HepG2 (cell line): ENCODE measurements at regions not wholly inside any gene's neighbourhood (a gene's known extent, or its start where the extent isn't known, plus 50 kb on each side); places are given as distances from the start of the nearest gene placed in this dataset.

Experiments
- ATAC-seq: fragments of 200-7000 bp; cut with Tn5 transposase; 3 replicates; pipeline ENCODE4 v1.9.1; 2020; ENCODE audit warnings: mild to moderate bottlenecking, moderate library complexity
- BruUV-seq: library from RNA; stranded (reverse); fragments of 400-500 nt; replicated peaks from 2 replicates; lab custom pipeline; 2021; lab: Mats Ljungman, UMichigan
- CTCF ChIA-PET: fragments of 300-600 bp; formaldehyde crosslinking; extraction: SDS; loops from one replicate; lab custom pipeline; 2021; ENCODE audit warnings: low total read pairs, inconsistent platforms, low intra/inter-chr PET ratio; lab: Yijun Ruan, JAX
- POLR2A ChIA-PET: fragments of 350-600 bp; sonication (Branson Sonifier 250); formaldehyde crosslinking; loops from one replicate; lab custom pipeline; 2020; ENCODE audit warnings: antibody characterized with exemption, inconsistent platforms; lab: Yijun Ruan, JAX
- DNase-seq: peaks from one replicate; pipeline ENCODE4 v3.0.0-alpha.2; 2015; ENCODE audit warnings: low spot score
- FAIRE-seq: peaks from 3 replicates; lab custom pipeline; 2011; peaks lifted over from hg19 to GRCh38; lab: Jason Lieb, UNC
- H2AFZ ChIP-seq: one replicate; pipeline ENCODE4 v1.6.1; 2011; ENCODE audit warnings: low read length, inconsistent platforms
- H3K27ac ChIP-seq: fragments of 300-600 bp; 3 replicates; pipeline ENCODE4 v1.8.0; 2011; ENCODE audit warnings: mixed run types, mild to moderate bottlenecking, mixed read lengths, low read length, inconsistent platforms; ENCODE audit not compliant: insufficient read depth; ENCODE audit errors: extremely low read length
- H3K27me3 ChIP-seq, 2 experiments: fragments of 200-600 bp in 1 of 2; 2 replicates in 1 of 2; 3 replicates in 1 of 2; pipeline versions ENCODE4 v1.6.0 to v1.8.0; 2011; ENCODE audit warnings: low read length in 2 of 2, mild to moderate bottlenecking in 2 of 2, moderate library complexity in 2 of 2, inconsistent platforms in 1 of 2; ENCODE audit not compliant: insufficient read depth in 2 of 2, control insufficient read depth in 1 of 2
- H3K36me3 ChIP-seq, 2 experiments: fragments of 200-600 bp in 1 of 2; replicated peaks in 1 of 2; 2 replicates in 1 of 2; 3 replicates in 1 of 2; pipeline versions ENCODE4 v1.5.1 to v1.8.0; 2011; ENCODE audit warnings: low read length in 2 of 2, inconsistent platforms in 1 of 2; ENCODE audit not compliant: insufficient read depth in 2 of 2, control insufficient read depth in 1 of 2
- H3K4me1 ChIP-seq: 2 replicates; pipeline ENCODE4 v1.5.1; 2012; ENCODE audit warnings: low read length, inconsistent platforms; ENCODE audit not compliant: insufficient read depth
- H3K4me2 ChIP-seq: 2 replicates; pipeline ENCODE4 v1.6.0; 2011; ENCODE audit warnings: low read depth, low read length, inconsistent platforms
- H3K4me3 ChIP-seq, 3 experiments: fragments of 200-600 bp in 1 of 3; sonication (generic), shearing (Covaris generic) in 1 of 3; replicated peaks in 1 of 3; 2 replicates each; pipeline ENCODE4 v1.5.1; 2011 to 2016; ENCODE audit warnings: low read length in 3 of 3, inconsistent platforms in 2 of 3, low read depth in 2 of 3, mild to moderate bottlenecking in 2 of 3, control low read depth in 1 of 3, mixed read lengths in 1 of 3; ENCODE audit not compliant: insufficient read depth in 1 of 3
- H3K79me2 ChIP-seq: one replicate; pipeline ENCODE4 v1.6.1; 2011; ENCODE audit warnings: low read length, inconsistent platforms; ENCODE audit not compliant: insufficient read depth
- H3K9ac ChIP-seq: 2 replicates; pipeline ENCODE4 v1.6.0; 2011; ENCODE audit warnings: mild to moderate bottlenecking, low read depth, low read length, inconsistent platforms; ENCODE audit not compliant: insufficient read depth
- H3K9me3 ChIP-seq: 2 replicates; pipeline ENCODE4 v1.5.1; 2012; ENCODE audit warnings: mild to moderate bottlenecking, low read length
- H4K20me1 ChIP-seq: 2 replicates; pipeline ENCODE4 v1.6.0; 2011; ENCODE audit warnings: inconsistent platforms, mild to moderate bottlenecking, low read length, moderate library complexity; ENCODE audit not compliant: insufficient read depth
- CCDC6 ChIP-seq: sonication (generic); formaldehyde crosslinking; IDR thresholded peaks from 2 replicates; pipeline ENCODE4 v1.8.1; 2022; ENCODE audit warnings: mild to moderate bottlenecking, missing genetic modification reagents, moderate library complexity
- HIVEP1 ChIP-seq: sonication (generic); formaldehyde crosslinking; IDR thresholded peaks from 2 replicates; pipeline ENCODE4 v1.4.0; 2020; ENCODE audit warnings: mild to moderate bottlenecking, missing genetic modification reagents
- HMG20B ChIP-seq: conservative IDR thresholded peaks from 2 replicates; pipeline ENCODE4 v1.6.1; 2016; ENCODE audit warnings: missing genetic modification reagents, missing compliant biosample characterization
- NR0B2 ChIP-seq: sonication (generic); formaldehyde crosslinking; IDR thresholded peaks from 2 replicates; pipeline ENCODE4 v1.4.0; 2020; ENCODE audit warnings: mild to moderate bottlenecking, missing genetic modification reagents
- RBAK ChIP-seq: sonication (generic); formaldehyde crosslinking; IDR thresholded peaks from 2 replicates; pipeline ENCODE4 v1.5.1; 2020; ENCODE audit warnings: mild to moderate bottlenecking, missing genetic modification reagents
- RBFOX2 ChIP-seq: fragments of 200-400 bp; formaldehyde crosslinking; IDR thresholded peaks from 2 replicates; pipeline ENCODE4 v1.6.1; 2017; ENCODE audit warnings: low read depth, mild to moderate bottlenecking, low read length
- RORA ChIP-seq: sonication (generic); formaldehyde crosslinking; IDR thresholded peaks from 2 replicates; pipeline ENCODE4 v1.5.0; 2020; ENCODE audit warnings: mild to moderate bottlenecking, missing genetic modification reagents, moderate library complexity
- SMARCC2 ChIP-seq: fragments of 450-650 bp; IDR thresholded peaks from 2 replicates; pipeline ENCODE4 v1.6.1; 2017; ENCODE audit warnings: antibody characterized with exemption, mild to moderate bottlenecking
- SNAPC2 ChIP-seq: sonication (generic); formaldehyde crosslinking; IDR thresholded peaks from 2 replicates; pipeline ENCODE4 v1.8.1; 2022; ENCODE audit warnings: mild to moderate bottlenecking, missing genetic modification reagents
- SP1 ChIP-seq, 2 experiments: fragments of 450-650 bp in 1 of 2; sonication (generic) in 1 of 2; formaldehyde crosslinking in 1 of 2; IDR thresholded peaks; 2 replicates each; pipeline versions ENCODE4 v1.4.0 to v1.6.1; 2016 to 2020; ENCODE audit warnings: missing genetic modification reagents in 1 of 2
- TSC22D2 ChIP-seq: sonication (generic); formaldehyde crosslinking; IDR thresholded peaks from 2 replicates; pipeline ENCODE4 v1.5.1; 2020; ENCODE audit warnings: missing genetic modification reagents, mild to moderate bottlenecking, borderline replicate concordance
- ZKSCAN1 ChIP-seq: fragments of 150-350 bp; IDR thresholded peaks from 2 replicates; pipeline ENCODE4 v1.6.1; 2014; ENCODE audit warnings: low read length
- ZNF292 ChIP-seq: sonication (generic); formaldehyde crosslinking; IDR thresholded peaks from 2 replicates; pipeline ENCODE4 v1.8.1; 2022; ENCODE audit warnings: mild to moderate bottlenecking, low read depth, missing genetic modification reagents, borderline replicate concordance
- ZNF557 ChIP-seq: sonication (generic); formaldehyde crosslinking; IDR thresholded peaks from 2 replicates; pipeline ENCODE4 v1.4.0; 2020; ENCODE audit warnings: missing genetic modification reagents
- WGBS: methylation state at CpG from one replicate; pipeline ENCODE4 v1.1.6; 2017; ENCODE audit warnings: low lambda C conversion rate; 5-methylcytosine and 5-hydroxymethylcytosine counted together
- in situ Hi-C: cut with HindIII; loops from 2 replicates; pipeline ENCODE4 v1.10.0; 2017; ENCODE audit warnings: low pct_unique_long_range_greater_than_20kb; ENCODE audit not compliant: extremely low pct_ligation_motif_present
- intact Hi-C: fragments of 100-400 bp; cut with micrococcal nuclease; formaldehyde crosslinking; loops from one replicate; pipeline ENCODE4 v1.10.0; 2022; ENCODE audit not compliant: unreplicated experiment
- TF ChIP-seq, protein P1 (sequence below): IDR thresholded peaks from 2 replicates; pipeline ENCODE4 v1.6.1; 2016; ENCODE audit warnings: mild to moderate bottlenecking, missing biosample characterization, missing genetic modification reagents
- TF ChIP-seq, protein P2 (sequence below): sonication (generic); formaldehyde crosslinking; IDR thresholded peaks from 2 replicates; pipeline ENCODE4 v1.4.0; 2020; ENCODE audit warnings: missing genetic modification reagents, borderline replicate concordance
- TF ChIP-seq, protein P3 (sequence below): sonication (generic); formaldehyde crosslinking; IDR thresholded peaks from 2 replicates; pipeline ENCODE4 v1.8.0; 2022; ENCODE audit warnings: missing genetic modification reagents, low read depth, mild to moderate bottlenecking, borderline replicate concordance
- TF ChIP-seq, protein P4 (sequence below), 2 experiments: fragments of 450-650 bp in 1 of 2; sonication (generic) in 1 of 2; formaldehyde crosslinking; IDR thresholded peaks; 2 replicates each; pipeline versions ENCODE4 v1.5.0 to v1.8.0; 2020 to 2022; ENCODE audit warnings: mild to moderate bottlenecking in 1 of 2, missing genetic modification reagents in 1 of 2

DNA sequence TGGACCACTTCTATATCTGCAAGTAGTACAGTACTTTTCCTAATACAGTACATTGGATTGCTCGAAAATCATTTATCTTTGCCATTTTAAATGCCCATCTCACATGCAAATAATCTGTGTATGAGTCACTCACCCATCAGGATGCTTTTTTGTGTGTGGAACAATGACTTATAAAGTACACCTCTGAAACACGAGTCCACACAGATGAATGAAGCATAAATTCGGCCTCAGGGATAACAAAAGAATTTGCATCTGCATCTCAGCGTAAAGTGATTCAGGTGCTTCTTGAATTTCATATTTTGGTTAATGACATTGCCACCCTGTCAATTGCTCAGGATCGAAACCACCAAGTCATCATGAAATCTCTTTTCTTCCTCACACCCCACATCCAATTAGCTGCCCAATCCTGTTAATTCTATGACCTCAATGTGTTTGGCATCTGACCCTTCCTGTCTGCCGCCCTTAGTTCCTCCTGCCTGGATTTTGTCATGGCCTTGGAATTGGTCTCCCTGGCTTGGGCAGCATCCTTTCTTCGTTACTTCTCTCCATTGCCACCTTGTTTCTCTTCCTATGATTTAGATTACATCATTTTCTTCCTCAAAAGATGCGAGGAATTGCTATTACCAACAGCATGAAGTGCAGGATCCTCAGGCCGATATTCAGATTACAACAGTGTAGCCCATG lies 161.6 kb upstream of the MID1 start:
- Histone ChIP-seq H3K27ac (no peak overlapping the region), H3K4me3 (no peak overlapping the region), H3K36me3 (no peaks in the 10 kb centered on the region), H3K79me2 (no peaks in the 10 kb centered on the region), H3K4me2 (no peak overlapping the region), H3K9me3 (no peaks in the 10 kb centered on the region), H3K27me3 (no peaks in the 10 kb centered on the region), H3K4me1 (no peaks in the 10 kb centered on the region), H3K9ac (no peak overlapping the region), H2AFZ (no peak overlapping the region), H4K20me1 (no peaks in the 10 kb centered on the region)
- no TSS peak for BruUV-seq
- no peak for DNase-seq
- intact Hi-C loops: loop anchor here (5.0 kb wide), 1 partner anchor 185 kb away; no protein-coding TSS in a partner anchor
- CTCF ChIA-PET: no interaction called here
- TF ChIP-seq SP1 (IDR thresholded peaks at IDR 0.05): no peak
- no peak for TF ChIP-seq SP1 (CRISPR knock-in tag; IDR thresholded peaks at IDR 0.05)
- TF ChIP-seq, protein P1, sequence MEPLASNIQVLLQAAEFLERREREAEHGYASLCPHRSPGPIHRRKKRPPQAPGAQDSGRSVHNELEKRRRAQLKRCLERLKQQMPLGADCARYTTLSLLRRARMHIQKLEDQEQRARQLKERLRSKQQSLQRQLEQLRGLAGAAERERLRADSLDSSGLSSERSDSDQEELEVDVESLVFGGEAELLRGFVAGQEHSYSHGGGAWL (CRISPR knock-in tag): no peak
- TF ChIP-seq, protein P2, sequence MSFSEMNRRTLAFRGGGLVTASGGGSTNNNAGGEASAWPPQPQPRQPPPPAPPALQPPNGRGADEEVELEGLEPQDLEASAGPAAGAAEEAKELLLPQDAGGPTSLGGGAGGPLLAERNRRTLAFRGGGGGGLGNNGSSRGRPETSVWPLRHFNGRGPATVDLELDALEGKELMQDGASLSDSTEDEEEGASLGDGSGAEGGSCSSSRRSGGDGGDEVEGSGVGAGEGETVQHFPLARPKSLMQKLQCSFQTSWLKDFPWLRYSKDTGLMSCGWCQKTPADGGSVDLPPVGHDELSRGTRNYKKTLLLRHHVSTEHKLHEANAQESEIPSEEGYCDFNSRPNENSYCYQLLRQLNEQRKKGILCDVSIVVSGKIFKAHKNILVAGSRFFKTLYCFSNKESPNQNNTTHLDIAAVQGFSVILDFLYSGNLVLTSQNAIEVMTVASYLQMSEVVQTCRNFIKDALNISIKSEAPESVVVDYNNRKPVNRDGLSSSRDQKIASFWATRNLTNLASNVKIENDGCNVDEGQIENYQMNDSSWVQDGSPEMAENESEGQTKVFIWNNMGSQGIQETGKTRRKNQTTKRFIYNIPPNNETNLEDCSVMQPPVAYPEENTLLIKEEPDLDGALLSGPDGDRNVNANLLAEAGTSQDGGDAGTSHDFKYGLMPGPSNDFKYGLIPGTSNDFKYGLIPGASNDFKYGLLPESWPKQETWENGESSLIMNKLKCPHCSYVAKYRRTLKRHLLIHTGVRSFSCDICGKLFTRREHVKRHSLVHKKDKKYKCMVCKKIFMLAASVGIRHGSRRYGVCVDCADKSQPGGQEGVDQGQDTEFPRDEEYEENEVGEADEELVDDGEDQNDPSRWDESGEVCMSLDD (CRISPR knock-in tag): no peak
- TF ChIP-seq, protein P3, sequence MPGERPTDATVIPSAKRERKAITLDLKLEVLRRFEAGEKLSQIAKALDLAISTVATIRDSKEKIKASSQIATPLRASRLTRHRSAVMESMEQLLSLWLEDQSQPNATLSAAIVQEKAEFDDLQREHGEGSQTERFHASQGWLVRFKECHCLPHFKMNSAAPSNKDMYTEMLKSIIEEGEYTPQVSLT: no peak
- no peak for TF ChIP-seq SNAPC2 (CRISPR knock-in tag)
- TF ChIP-seq CCDC6 (CRISPR knock-in tag): no peak
- no peak for TF ChIP-seq TSC22D2 (CRISPR knock-in tag)
- TF ChIP-seq ZKSCAN1: no peak
- TF ChIP-seq HIVEP1 (CRISPR knock-in tag): no peak
- TF ChIP-seq SMARCC2: no peak
- TF ChIP-seq NR0B2 (CRISPR knock-in tag): no peak
- TF ChIP-seq RORA (CRISPR knock-in tag): no peak
- TF ChIP-seq ZNF557 (CRISPR knock-in tag): no peak
- TF ChIP-seq, protein P4, sequence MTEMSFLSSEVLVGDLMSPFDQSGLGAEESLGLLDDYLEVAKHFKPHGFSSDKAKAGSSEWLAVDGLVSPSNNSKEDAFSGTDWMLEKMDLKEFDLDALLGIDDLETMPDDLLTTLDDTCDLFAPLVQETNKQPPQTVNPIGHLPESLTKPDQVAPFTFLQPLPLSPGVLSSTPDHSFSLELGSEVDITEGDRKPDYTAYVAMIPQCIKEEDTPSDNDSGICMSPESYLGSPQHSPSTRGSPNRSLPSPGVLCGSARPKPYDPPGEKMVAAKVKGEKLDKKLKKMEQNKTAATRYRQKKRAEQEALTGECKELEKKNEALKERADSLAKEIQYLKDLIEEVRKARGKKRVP (CRISPR knock-in tag; IDR thresholded peaks at IDR 0.05): no peak
- TF ChIP-seq HMG20B (CRISPR knock-in tag): no peak
- no peak for TF ChIP-seq RBFOX2
- no peak for TF ChIP-seq ZNF292
- TF ChIP-seq RBAK (CRISPR knock-in tag): no peak
- in situ Hi-C loops: no loop called here
- no peak for ATAC-seq
- POLR2A ChIA-PET: no interaction called here
- 55% methylated on average over 9 of the region's 9 CpGs for WGBS
- no peak for FAIRE-seq
